ENCODE measurements at regions not wholly inside any gene's neighbourhood (a gene's known extent, or its start where the extent isn't known, plus 50 kb on each side); places are given as distances from the start of the nearest gene placed in this dataset.

DNA sequence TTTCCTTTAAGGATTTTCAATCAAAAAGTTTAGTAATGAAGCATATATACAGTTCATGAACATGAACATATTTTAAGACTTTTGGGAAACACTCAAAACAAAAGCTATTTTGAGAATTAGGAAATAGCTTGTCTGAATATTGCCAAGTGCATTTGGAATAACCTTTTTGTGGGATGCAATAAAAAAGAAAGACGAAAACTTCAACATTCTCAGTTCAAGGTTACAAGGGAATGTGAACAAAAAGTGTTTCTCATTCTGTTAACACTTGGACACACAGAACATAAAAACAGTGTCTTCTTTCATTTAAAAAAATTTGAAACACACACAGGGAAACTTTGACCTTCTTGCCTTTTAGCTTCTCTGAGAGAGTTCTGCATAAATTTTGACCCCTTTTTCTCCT is 72.7 kb upstream of the TCF21 start:
- Histone ChIP-seq H3K9me3 (no peaks in the 10 kb centered on the region), H3K27ac (peak overlapping the region in 3 of 4 donors; percentile 38 to 57 (median 41)), H3K4me1 (peaks cover 0 to 5% (median 0%) of the 10 kb centered on the region in 4 donors), H3K27me3 (no peaks in the 10 kb centered on the region), H3K4me3 (no peak overlapping the region), H3K36me3 (no peaks in the 10 kb centered on the region)
- WGBS, 2 donors = 32 to 50% methylated on average over 1 of the region's 1 CpG
- intact Hi-C loops (cut with DNase I) = no loop called here
- DNase-seq = no peak
- TF ChIP-seq POLR2A (IDR thresholded peaks at IDR 0.05) = no peak
- no peak for TF ChIP-seq POLR2AphosphoS5 (IDR thresholded peaks at IDR 0.05)
- TF ChIP-seq EP300 (IDR thresholded peaks at IDR 0.05) = no peak
- no peak for TF ChIP-seq CTCF (IDR thresholded peaks at IDR 0.05)

GRCh38 chr6:133817460-133818047 is 71.4 kb upstream of the TCF21 start:
- Histone ChIP-seq H3K4me3 (no peak overlapping the region), H3K4me1 (peaks cover 0 to 5% (median 0%) of the 10 kb centered on the region in 4 donors), H3K9me3 (no peaks in the 10 kb centered on the region), H3K36me3 (no peaks in the 10 kb centered on the region), H3K27me3 (no peaks in the 10 kb centered on the region), H3K27ac (no peak overlapping the region)
- no peak for TF ChIP-seq POLR2AphosphoS5 (IDR thresholded peaks at IDR 0.05)
- TF ChIP-seq POLR2A (IDR thresholded peaks at IDR 0.05) = no peak
- TF ChIP-seq CTCF (IDR thresholded peaks at IDR 0.05) = peak in 1 of 4 experiments; percentile 29
- WGBS, 2 donors = 67 to 74% methylated on average over 9 of the region's 9 CpGs
- intact Hi-C loops (cut with DNase I) = no loop called here
- no peak for DNase-seq

GRCh38 chr6:133818320-133818719 is 70.6 kb upstream of the TCF21 start:
- TF ChIP-seq POLR2A (IDR thresholded peaks at IDR 0.05) (no peak), POLR2AphosphoS5 (IDR thresholded peaks at IDR 0.05) (no peak), EP300 (IDR thresholded peaks at IDR 0.05) (no peak), CTCF (IDR thresholded peaks at IDR 0.05) (no peak)
- no peak overlapping the region for H3K4me3 ChIP-seq
- DNase-seq = no peak
- H3K36me3 ChIP-seq = no peaks in the 10 kb centered on the region
- peaks cover 0 to 5% (median 0%) of the 10 kb centered on the region in 4 donors for H3K4me1 ChIP-seq
- no peaks in the 10 kb centered on the region for H3K9me3 ChIP-seq
- no peak overlapping the region for H3K27ac ChIP-seq
- no peaks in the 10 kb centered on the region for H3K27me3 ChIP-seq
- intact Hi-C loops (cut with DNase I) = no loop called here
- WGBS, 2 donors = 69 to 75% methylated on average over 6 of the region's 6 CpGs

DNA sequence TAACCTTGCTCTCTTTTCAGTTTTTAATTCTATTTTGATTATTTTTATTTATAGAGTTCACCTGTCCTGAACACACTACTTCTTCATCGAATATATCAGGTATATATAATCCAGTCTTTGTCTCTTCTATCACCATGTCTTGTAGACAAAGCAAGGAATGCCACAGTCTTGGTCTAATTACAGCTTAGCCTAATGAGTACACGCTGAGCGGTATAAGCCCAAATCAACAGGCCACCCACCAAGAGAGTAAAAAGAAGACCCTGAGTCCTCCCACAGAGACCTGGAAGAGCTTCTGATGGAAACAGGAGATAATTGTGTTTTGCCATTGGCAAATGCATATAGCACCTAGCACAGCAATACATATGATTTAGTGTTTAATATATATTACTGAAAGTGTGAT is 68.7 kb upstream of the TCF21 start:
- Histone ChIP-seq H3K27me3 (no peaks in the 10 kb centered on the region), H3K27ac (no peak overlapping the region), H3K4me1 (peaks cover 0 to 5% (median 0%) of the 10 kb centered on the region in 4 donors), H3K4me3 (no peak overlapping the region), H3K36me3 (no peaks in the 10 kb centered on the region), H3K9me3 (no peaks in the 10 kb centered on the region)
- intact Hi-C loops (cut with DNase I) = no loop called here
- DNase-seq = no peak
- 71% methylated on average over 3 of the region's 3 CpGs for WGBS, 2 donors
- TF ChIP-seq CTCF (IDR thresholded peaks at IDR 0.05) (no peak), EP300 (IDR thresholded peaks at IDR 0.05) (no peak), POLR2A (IDR thresholded peaks at IDR 0.05) (no peak), POLR2AphosphoS5 (IDR thresholded peaks at IDR 0.05) (no peak)

GRCh38 chr6:133827766-133828165 is 61.1 kb upstream of the TCF21 start:
- no peaks in the 10 kb centered on the region for H3K27me3 ChIP-seq
- no peak for TF ChIP-seq POLR2A (IDR thresholded peaks at IDR 0.05)
- H3K4me3 ChIP-seq = no peak overlapping the region
- no peaks in the 10 kb centered on the region for H3K36me3 ChIP-seq
- intact Hi-C loops (cut with DNase I) = no loop called here
- no peaks in the 10 kb centered on the region for H3K4me1 ChIP-seq
- no peak for DNase-seq
- H3K27ac ChIP-seq = no peak overlapping the region
- H3K9me3 ChIP-seq = no peaks in the 10 kb centered on the region

Data from sigmoid colon (tissue), 6 donors.